GM23338 (cell line): ENCODE measurements at regions not wholly inside any gene's neighbourhood (a gene's known extent, or its start where the extent isn't known, plus 50 kb on each side); places are given as distances from the start of the nearest gene placed in this dataset.

Experiments used
- ATAC-seq: fragments of 200-7000 bp; cut with Tn5 transposase; 3 replicates; pipeline ENCODE4 v1.9.1; 2020
- DNase-seq: peaks from one replicate; pipeline ENCODE4 v3.0.0-alpha.2; 2015; ENCODE audit warnings: low spot score
- H2AFZ ChIP-seq: fragments of 200-600 bp; sonication (generic); 2 replicates; pipeline ENCODE4 v1.8.0; 2016; ENCODE audit warnings: antibody characterized with exemption, mild to moderate bottlenecking, moderate library complexity
- H3F3A ChIP-seq: fragments of 200-600 bp; sonication (generic); replicated peaks from 2 replicates; pipeline ENCODE4 v1.8.0; 2017; ENCODE audit warnings: antibody characterized with exemption, mixed run types, low read depth
- H3K27ac ChIP-seq: fragments of 200-600 bp; sonication (generic); 2 replicates; pipeline ENCODE4 v1.6.1; 2016; ENCODE audit warnings: low read depth
- H3K27me3 ChIP-seq: fragments of 200-600 bp; sonication (generic); 2 replicates; pipeline ENCODE4 v1.8.0; 2016; ENCODE audit warnings: mild to moderate bottlenecking, mixed run types, moderate library complexity; ENCODE audit not compliant: insufficient read depth
- H3K36me3 ChIP-seq: fragments of 200-600 bp; sonication (generic); 2 replicates; pipeline ENCODE4 v1.8.0; 2016; ENCODE audit warnings: mild to moderate bottlenecking; ENCODE audit not compliant: insufficient read depth
- H3K4me1 ChIP-seq: fragments of 200-600 bp; sonication (generic); 2 replicates; pipeline ENCODE4 v1.8.0; 2016; ENCODE audit warnings: mild to moderate bottlenecking, moderate library complexity; ENCODE audit not compliant: insufficient read depth
- H3K4me2 ChIP-seq: fragments of 200-600 bp; sonication (generic); 2 replicates; pipeline ENCODE4 v1.7.1; 2017; ENCODE audit warnings: mixed run types
- H3K4me3 ChIP-seq: fragments of 200-600 bp; sonication (generic); 2 replicates; pipeline ENCODE4 v1.6.1; 2016; ENCODE audit warnings: mixed run types
- H3K79me2 ChIP-seq: fragments of 200-600 bp; sonication (generic); replicated peaks from 2 replicates; pipeline ENCODE4 v1.8.0; 2017; ENCODE audit warnings: mild to moderate bottlenecking; ENCODE audit not compliant: insufficient read depth
- H3K9me2 ChIP-seq: fragments of 200-600 bp; sonication (generic); 2 replicates; pipeline ENCODE4 v1.8.0; 2017; ENCODE audit not compliant: insufficient read depth
- H4K20me1 ChIP-seq: fragments of 200-600 bp; sonication (generic); replicated peaks from 2 replicates; pipeline ENCODE4 v1.8.0; 2017; ENCODE audit warnings: mild to moderate bottlenecking; ENCODE audit not compliant: insufficient read depth
- H3K27ac Mint-ChIP-seq: 2 replicates; pipeline ENCODE4 v1.8.0; 2020; ENCODE audit warnings: inconsistent platforms, mild to moderate bottlenecking, moderate library complexity, mixed read lengths
- H3K27me3 Mint-ChIP-seq: 3 replicates; pipeline ENCODE4 v1.8.0; 2022; ENCODE audit warnings: low read depth, mild to moderate bottlenecking, moderate library complexity, mixed read lengths, inconsistent platforms; ENCODE audit not compliant: insufficient read depth, poor library complexity
- H3K36me3 Mint-ChIP-seq: 3 replicates; pipeline ENCODE4 v1.8.0; 2021; ENCODE audit warnings: low read depth, mild to moderate bottlenecking, inconsistent platforms, moderate library complexity, mixed read lengths
- H3K4me1 Mint-ChIP-seq: 3 replicates; pipeline ENCODE4 v1.8.0; 2020; ENCODE audit warnings: mild to moderate bottlenecking, inconsistent platforms, mixed read lengths
- H3K4me3 Mint-ChIP-seq: 3 replicates; pipeline ENCODE4 v1.8.0; 2021; ENCODE audit warnings: moderate library complexity, mild to moderate bottlenecking, inconsistent platforms, mixed read lengths
- H3K9me3 Mint-ChIP-seq: 3 replicates; pipeline ENCODE4 v1.8.0; 2020; ENCODE audit warnings: moderate library complexity, mild to moderate bottlenecking, inconsistent platforms, mixed read lengths
- CTCF ChIP-seq, 2 experiments: fragments of 200-600 bp in 1 of 2; sonication (generic) in 1 of 2; conservative IDR thresholded peaks; 2 replicates each; pipeline versions ENCODE4 v1.5.1 to v1.6.1; 2016 to 2017; ENCODE audit warnings: antibody characterized with exemption in 2 of 2, low read depth in 2 of 2, mild to moderate bottlenecking in 2 of 2, moderate library complexity in 1 of 2
- ETS1 ChIP-seq: IDR thresholded peaks from 2 replicates; pipeline ENCODE4 v1.6.1; 2016; ENCODE audit warnings: antibody characterized with exemption
- EZH2 ChIP-seq: fragments of 200-600 bp; sonication (generic); IDR thresholded peaks from one replicate; pipeline ENCODE4 v1.8.0; 2017; ENCODE audit warnings: antibody characterized with exemption, mild to moderate bottlenecking, low read depth; ENCODE audit not compliant: unreplicated experiment
- NANOG ChIP-seq: IDR thresholded peaks from 2 replicates; pipeline ENCODE4 v1.6.1; 2016; ENCODE audit warnings: antibody characterized with exemption, borderline replicate concordance
- REST ChIP-seq: IDR thresholded peaks from one replicate; pipeline ENCODE4 v1.6.1; 2018; ENCODE audit warnings: antibody characterized with exemption; ENCODE audit not compliant: unreplicated experiment
- ZNF331 ChIP-seq: fragments of 250-450 bp; sonication (Bioruptor Pico); IDR thresholded peaks from 2 replicates; pipeline ENCODE4 v1.5.0; 2020; ENCODE audit warnings: low read depth, mild to moderate bottlenecking, moderate library complexity
- ZNF462 ChIP-seq: fragments of 250-450 bp; sonication (Bioruptor Pico); IDR thresholded peaks from 2 replicates; pipeline ENCODE4 v1.5.0; 2020; ENCODE audit warnings: mild to moderate bottlenecking, moderate library complexity

- no peak for TF ChIP-seq REST
These were observed 1276.1 kb upstream of the FAM98A start (continued) for GRCh38 chr2:34875091-34875745.

GRCh38 chr2:34853646-34854045 lies 1254.5 kb upstream of the FAM98A start:
- Mint-ChIP-seq H3K4me3 (no peak overlapping the region), H3K36me3 (no peaks in the 10 kb centered on the region), H3K4me1 (no peaks in the 10 kb centered on the region), H3K9me3 (peaks cover 15% of the 10 kb centered on the region; the same call in 2 of the 3 replicates), H3K27me3 (no peaks in the 10 kb centered on the region), H3K27ac (no peak overlapping the region)
- no peak overlapping the region for H3K27ac ChIP-seq
- no peaks in the 10 kb centered on the region for H3K36me3 ChIP-seq
- H4K20me1 ChIP-seq = no peaks in the 10 kb centered on the region
- H3K79me2 ChIP-seq = no peaks in the 10 kb centered on the region
- H3K27me3 ChIP-seq = no peaks in the 10 kb centered on the region
- peaks cover 15% of the 10 kb centered on the region; the same call in 1 of the 2 replicates for H3K9me2 ChIP-seq
- no peaks in the 10 kb centered on the region for H3F3A ChIP-seq
- H3K4me1 ChIP-seq = no peaks in the 10 kb centered on the region
- H2AFZ ChIP-seq = no peak overlapping the region
- ATAC-seq = no peak
- no peak for DNase-seq
- H3K4me2 ChIP-seq = no peak overlapping the region
- H3K4me3 ChIP-seq = no peak overlapping the region
- no peak for TF ChIP-seq ETS1
- no peak for TF ChIP-seq NANOG
- no peak for TF ChIP-seq ZNF331 (CRISPR knock-in tag)
- no peak for TF ChIP-seq EZH2
- TF ChIP-seq ZNF462 = no peak
- TF ChIP-seq CTCF (conservative IDR thresholded peaks at IDR 0.05; ENCODE audit: low read depth in 2 of 2) = no peak
- TF ChIP-seq REST = no peak
